Fibroblast of lung (primary cell): ENCODE measurements at regions not wholly inside any gene's neighbourhood (a gene's known extent, or its start where the extent isn't known, plus 50 kb on each side); places are given as distances from the start of the nearest gene placed in this dataset.

Experiments
- DNase-seq, 2 donors: peaks; one replicate each; pipeline versions ENCODE4 v3.0.0 to v3.0.0-alpha.2; 2010; ENCODE audit warnings: low read depth in 2 of 2
- H2AFZ ChIP-seq: 2 replicates; pipeline ENCODE4 v1.5.1; 2012; ENCODE audit warnings: low read length, control low read depth, inconsistent platforms
- H3K27ac ChIP-seq: 2 replicates; pipeline ENCODE4 v1.5.1; 2011; ENCODE audit warnings: low read length, control low read depth; ENCODE audit not compliant: insufficient read depth
- H3K27me3 ChIP-seq: 2 replicates; pipeline ENCODE4 v1.5.1; 2011; ENCODE audit warnings: mild to moderate bottlenecking, low read length; ENCODE audit not compliant: control insufficient read depth, insufficient read depth
- H3K36me3 ChIP-seq: 2 replicates; pipeline ENCODE4 v1.5.1; 2011; ENCODE audit warnings: low read length; ENCODE audit not compliant: control insufficient read depth, insufficient read depth
- H3K4me1 ChIP-seq: 2 replicates; pipeline ENCODE4 v1.5.1; 2011; ENCODE audit warnings: low read length; ENCODE audit not compliant: control insufficient read depth, insufficient read depth; ENCODE audit errors: extremely low read depth
- H3K4me2 ChIP-seq: 2 replicates; pipeline ENCODE4 v1.5.1; 2011; ENCODE audit warnings: low read length, control low read depth; ENCODE audit not compliant: insufficient read depth; ENCODE audit errors: extremely low read depth
- H3K4me3 ChIP-seq, 4 experiments: fragments of 200-600 bp in 1 of 4; sonication (generic) in 1 of 4; replicated peaks in 1 of 4; 2 replicates each; pipeline ENCODE4 v1.5.1; 2011 to 2016; ENCODE audit warnings: low read length in 4 of 4, low read depth in 3 of 4, mild to moderate bottlenecking in 3 of 4, control low read depth in 2 of 4, inconsistent platforms in 1 of 4, mixed read lengths in 1 of 4; ENCODE audit not compliant: insufficient read depth in 1 of 4; ENCODE audit errors: control extremely low read depth in 1 of 4
- H3K79me2 ChIP-seq: 2 replicates; pipeline ENCODE4 v1.5.1; 2012; ENCODE audit warnings: mild to moderate bottlenecking, low read length, inconsistent platforms; ENCODE audit not compliant: control insufficient read depth, insufficient read depth
- H3K9ac ChIP-seq: 2 replicates; pipeline ENCODE4 v1.5.1; 2011; ENCODE audit warnings: mild to moderate bottlenecking, low read length, control low read depth; ENCODE audit not compliant: insufficient read depth
- H3K9me3 ChIP-seq: 2 replicates; pipeline ENCODE4 v1.5.1; 2012; ENCODE audit warnings: low read depth, low read length; ENCODE audit not compliant: control insufficient read depth, insufficient read depth
- H4K20me1 ChIP-seq: 2 replicates; pipeline ENCODE4 v1.5.1; 2011; ENCODE audit warnings: low read length; ENCODE audit not compliant: control insufficient read depth, insufficient read depth; ENCODE audit errors: extremely low read depth
- EZH2 ChIP-seq: IDR thresholded peaks from 2 replicates; pipeline ENCODE4 v1.5.1; 2012; ENCODE audit warnings: low read length, control low read depth, mild to moderate bottlenecking; ENCODE audit errors: missing control alignments
- TF ChIP-seq, protein P1 (sequence below), 2 donors: IDR thresholded peaks in 1 of 2; conservative IDR thresholded peaks in 1 of 2; 1 replicate in 1 of 2; 2 replicates in 1 of 2; pipeline ENCODE4 v1.5.1; 2011 to 2012; ENCODE audit warnings: low read length in 2 of 2, control low read depth in 1 of 2, inconsistent platforms in 1 of 2, low read depth in 1 of 2, mild to moderate bottlenecking in 1 of 2

DNA sequence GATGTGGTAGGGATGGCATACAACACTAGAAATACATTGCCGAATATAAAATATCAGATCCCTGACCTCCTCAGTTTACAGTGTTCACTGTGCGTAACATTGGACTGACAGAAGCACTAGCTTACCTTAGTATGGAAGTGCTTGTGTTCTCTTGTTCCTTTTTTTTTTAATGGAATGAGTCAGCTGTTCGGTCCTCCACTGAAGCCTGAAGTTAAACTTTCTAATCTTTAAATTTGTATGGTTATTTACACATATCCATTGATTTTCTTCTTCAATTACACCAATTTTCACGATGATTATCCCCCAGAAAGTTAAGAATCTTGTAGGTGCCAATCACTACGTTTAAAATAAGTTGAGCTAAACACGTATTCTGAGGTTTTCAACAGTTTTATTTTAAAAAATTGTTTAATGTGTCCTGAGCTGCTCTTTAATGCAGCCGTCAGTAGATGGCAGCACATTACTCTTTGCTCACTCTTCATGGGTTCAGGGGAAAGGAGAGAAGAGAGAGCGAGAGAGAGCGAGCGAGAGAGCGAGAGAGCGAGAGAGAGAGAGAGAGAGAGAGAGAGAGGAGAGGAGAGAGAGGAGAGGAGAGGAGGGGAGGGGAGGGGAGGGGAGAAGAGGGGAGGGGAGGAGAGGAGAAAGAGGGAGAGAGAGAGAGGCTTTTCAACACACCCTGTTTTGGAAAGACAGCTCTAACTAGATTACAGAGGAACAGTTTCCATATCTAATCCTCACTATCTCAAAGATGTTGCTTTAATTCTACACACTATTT, 134.7 kb upstream of the SCAF11 start:
- no peak for TF ChIP-seq EZH2
- TF ChIP-seq, protein P1, sequence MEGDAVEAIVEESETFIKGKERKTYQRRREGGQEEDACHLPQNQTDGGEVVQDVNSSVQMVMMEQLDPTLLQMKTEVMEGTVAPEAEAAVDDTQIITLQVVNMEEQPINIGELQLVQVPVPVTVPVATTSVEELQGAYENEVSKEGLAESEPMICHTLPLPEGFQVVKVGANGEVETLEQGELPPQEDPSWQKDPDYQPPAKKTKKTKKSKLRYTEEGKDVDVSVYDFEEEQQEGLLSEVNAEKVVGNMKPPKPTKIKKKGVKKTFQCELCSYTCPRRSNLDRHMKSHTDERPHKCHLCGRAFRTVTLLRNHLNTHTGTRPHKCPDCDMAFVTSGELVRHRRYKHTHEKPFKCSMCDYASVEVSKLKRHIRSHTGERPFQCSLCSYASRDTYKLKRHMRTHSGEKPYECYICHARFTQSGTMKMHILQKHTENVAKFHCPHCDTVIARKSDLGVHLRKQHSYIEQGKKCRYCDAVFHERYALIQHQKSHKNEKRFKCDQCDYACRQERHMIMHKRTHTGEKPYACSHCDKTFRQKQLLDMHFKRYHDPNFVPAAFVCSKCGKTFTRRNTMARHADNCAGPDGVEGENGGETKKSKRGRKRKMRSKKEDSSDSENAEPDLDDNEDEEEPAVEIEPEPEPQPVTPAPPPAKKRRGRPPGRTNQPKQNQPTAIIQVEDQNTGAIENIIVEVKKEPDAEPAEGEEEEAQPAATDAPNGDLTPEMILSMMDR (conservative IDR thresholded peaks at IDR 0.05 in 1 of 2, IDR thresholded peaks at IDR 0.05 in 1 of 2; ENCODE audit: low read depth in 1 of 2, low read length in 2 of 2) = peak; percentile 74 to 81
- H3K36me3 ChIP-seq = no peaks in the 10 kb centered on the region
- no peaks in the 10 kb centered on the region for H3K4me1 ChIP-seq
- no peaks in the 10 kb centered on the region for H3K79me2 ChIP-seq
- no peaks in the 10 kb centered on the region for H4K20me1 ChIP-seq
- H3K27ac ChIP-seq = no peak overlapping the region
- H3K9ac ChIP-seq = no peak overlapping the region
- peak overlapping the region; percentile 69 for H3K4me2 ChIP-seq
- H2AFZ ChIP-seq = no peak overlapping the region
- peak; percentile 81 to 90 for DNase-seq
- H3K9me3 ChIP-seq = no peaks in the 10 kb centered on the region
- no peaks in the 10 kb centered on the region for H3K27me3 ChIP-seq
- H3K4me3 ChIP-seq = peak overlapping the region in 3 of 4 experiments; percentile 5 to 47 (median 37)

DNA sequence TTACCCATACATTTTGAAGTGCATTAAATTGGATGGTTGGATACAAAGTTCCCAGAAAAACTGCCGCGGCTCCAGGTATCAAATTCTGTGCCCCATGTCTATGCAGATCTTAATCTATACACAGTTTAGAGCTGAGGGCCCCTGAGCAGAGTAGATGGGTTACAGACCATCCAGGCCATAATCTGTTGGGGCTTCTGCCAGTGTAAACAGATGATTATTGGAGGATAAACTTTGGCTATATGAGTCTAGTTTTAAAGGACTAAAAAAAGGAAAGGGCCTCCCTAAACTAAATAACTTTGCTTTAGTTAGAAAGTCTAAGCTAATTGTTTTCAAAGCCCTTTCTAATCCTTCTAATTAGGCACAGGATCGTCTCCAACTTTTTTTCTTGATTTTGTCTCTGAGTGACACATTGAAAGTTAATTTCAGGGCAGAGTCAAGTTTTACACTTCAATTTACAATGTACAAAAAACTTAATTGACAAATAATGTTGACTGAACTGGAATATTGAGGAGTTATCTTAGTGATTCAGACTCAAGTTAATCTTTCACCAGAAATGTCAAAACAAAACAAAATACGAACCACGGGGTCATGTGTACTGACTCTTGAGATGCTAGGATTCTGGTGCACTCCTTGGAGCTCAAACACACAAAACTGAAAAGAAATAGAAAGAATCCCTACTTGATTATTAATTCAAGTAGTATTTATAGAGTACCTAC, 133.9 kb upstream of the SCAF11 start:
- Histone ChIP-seq H3K27ac (no peak overlapping the region), H3K36me3 (no peaks in the 10 kb centered on the region), H3K9me3 (no peaks in the 10 kb centered on the region), H4K20me1 (no peaks in the 10 kb centered on the region), H3K79me2 (no peaks in the 10 kb centered on the region), H3K27me3 (no peaks in the 10 kb centered on the region), H3K4me1 (no peaks in the 10 kb centered on the region), H3K9ac (no peak overlapping the region), H3K4me2 (no peak overlapping the region), H2AFZ (no peak overlapping the region), H3K4me3 (no peak overlapping the region)
- peak; percentile 11 to 12 for DNase-seq
- TF ChIP-seq, protein P1 (conservative IDR thresholded peaks at IDR 0.05 in 1 of 2, IDR thresholded peaks at IDR 0.05 in 1 of 2; ENCODE audit: low read depth in 1 of 2, low read length in 2 of 2) = no peak
- TF ChIP-seq EZH2 = no peak

DNA sequence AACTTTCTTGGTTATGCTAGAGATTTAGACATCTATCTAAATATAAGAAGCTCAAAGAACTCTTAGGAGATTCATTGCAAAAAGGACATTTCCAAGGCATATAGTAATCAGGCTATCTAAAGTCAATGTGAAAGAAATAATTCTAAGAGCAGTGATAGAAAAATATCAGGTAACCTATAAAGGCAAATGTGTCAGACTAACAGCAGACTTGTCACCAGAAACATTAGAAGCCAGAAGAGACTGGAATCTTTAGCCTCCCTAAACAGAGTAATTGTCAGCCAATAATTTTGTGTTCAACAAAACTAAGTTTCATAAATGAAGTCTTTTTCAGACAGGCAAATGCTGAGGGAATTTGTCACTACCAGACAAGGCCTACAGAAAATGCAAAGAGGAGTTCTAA, 122.0 kb upstream of the SCAF11 start:
- no peak for DNase-seq
- Histone ChIP-seq H4K20me1 (no peaks in the 10 kb centered on the region), H3K27ac (no peak overlapping the region), H3K4me1 (no peaks in the 10 kb centered on the region), H3K36me3 (no peaks in the 10 kb centered on the region), H3K4me2 (no peak overlapping the region), H3K9ac (no peak overlapping the region), H3K9me3 (no peaks in the 10 kb centered on the region), H3K79me2 (no peaks in the 10 kb centered on the region), H3K4me3 (no peak overlapping the region), H2AFZ (no peak overlapping the region), H3K27me3 (no peaks in the 10 kb centered on the region)
- TF ChIP-seq, protein P1 (conservative IDR thresholded peaks at IDR 0.05 in 1 of 2, IDR thresholded peaks at IDR 0.05 in 1 of 2; ENCODE audit: low read depth in 1 of 2, low read length in 2 of 2) = no peak
- TF ChIP-seq EZH2 = no peak
